ENCODE measurements at regions not wholly inside any gene's neighbourhood (a gene's known extent, or its start where the extent isn't known, plus 50 kb on each side); places are given as distances from the start of the nearest gene placed in this dataset.
"Not testable (repeated sequence)": the region's sequence is repeated elsewhere in the genome, so short reads cannot be mapped to it uniquely, and the experiment has no call there.

- DNase-seq = peak; percentile 85
Measured at GRCh38 chr9:109986521-109986991, 206.6 kb downstream of the PALM2AKAP2 start.

DNA sequence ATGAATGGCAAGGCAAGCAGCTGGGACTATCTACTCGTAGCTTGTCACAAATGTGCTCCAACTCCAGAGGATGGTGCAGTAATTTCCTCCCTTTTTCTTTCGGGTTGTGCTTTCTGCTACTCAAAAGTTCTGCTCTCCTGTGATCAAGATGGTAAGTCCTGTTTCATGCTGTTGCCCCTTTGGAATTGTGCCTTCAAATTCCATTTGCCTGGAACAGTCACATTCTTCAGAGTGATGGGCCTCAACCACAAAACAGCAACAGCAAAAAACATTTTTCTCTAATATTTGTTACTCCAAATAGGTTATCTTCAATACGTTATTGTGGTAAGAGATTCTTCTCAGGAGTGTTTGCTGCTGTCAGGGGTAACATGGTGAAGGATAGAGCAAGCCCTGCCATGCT, 209.3 kb downstream of the PALM2AKAP2 start:
- DNase-seq = no peak

GRCh38 chr9:109990541-109990940, 210.5 kb downstream of the PALM2AKAP2 start:
- DNase-seq = no peak

GRCh38 chr9:109992293-109992692, 212.3 kb downstream of the PALM2AKAP2 start:
- DNase-seq = no peak

GRCh38 chr9:109993250-109993978, 213.4 kb downstream of the PALM2AKAP2 start:
- no peak for DNase-seq

GRCh38 chr9:109994141-109994540, 213.8 kb downstream of the C9orf152 start:
- DNase-seq = no peak

DNA sequence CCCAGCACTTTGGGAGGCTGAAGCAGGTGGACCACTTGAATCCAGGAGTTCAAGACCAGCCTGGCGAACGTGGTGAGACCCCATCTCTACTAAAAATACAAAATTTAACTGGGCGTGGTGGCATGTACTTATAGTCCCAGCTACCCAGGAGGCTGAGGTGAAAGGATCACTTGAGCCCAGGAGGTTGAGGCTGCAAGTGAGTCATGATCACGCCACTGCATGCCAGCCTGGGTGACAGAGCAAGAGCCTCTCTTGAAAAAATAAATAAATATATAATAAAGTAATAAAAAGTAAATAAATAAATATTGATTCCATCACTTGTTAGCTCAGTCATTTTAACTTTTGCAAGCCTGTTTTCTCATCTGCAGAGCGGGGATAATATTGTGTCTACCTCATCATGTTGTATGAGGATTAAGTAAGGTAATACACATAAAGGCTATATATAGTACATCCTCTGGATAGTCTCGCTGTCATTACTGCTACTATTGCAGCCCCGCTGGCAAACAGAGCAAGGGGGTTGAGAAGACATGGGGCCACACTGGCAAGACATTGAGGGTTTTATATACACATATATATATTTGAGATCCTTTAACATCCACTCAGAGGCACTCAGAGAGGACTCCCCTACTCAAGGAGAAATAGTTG, 210.9 kb downstream of the C9orf152 start:
- no peak for DNase-seq

- no peak for DNase-seq
Measured at GRCh38 chr9:109997682-109998081, 210.3 kb downstream of the C9orf152 start.

GRCh38 chr9:110005521-110005920, 202.4 kb downstream of the C9orf152 start:
- DNase-seq = not testable (repeated sequence)

- DNase-seq = no peak
Measured at GRCh38 chr9:110006657-110007056, 201.3 kb downstream of the C9orf152 start.

DNA sequence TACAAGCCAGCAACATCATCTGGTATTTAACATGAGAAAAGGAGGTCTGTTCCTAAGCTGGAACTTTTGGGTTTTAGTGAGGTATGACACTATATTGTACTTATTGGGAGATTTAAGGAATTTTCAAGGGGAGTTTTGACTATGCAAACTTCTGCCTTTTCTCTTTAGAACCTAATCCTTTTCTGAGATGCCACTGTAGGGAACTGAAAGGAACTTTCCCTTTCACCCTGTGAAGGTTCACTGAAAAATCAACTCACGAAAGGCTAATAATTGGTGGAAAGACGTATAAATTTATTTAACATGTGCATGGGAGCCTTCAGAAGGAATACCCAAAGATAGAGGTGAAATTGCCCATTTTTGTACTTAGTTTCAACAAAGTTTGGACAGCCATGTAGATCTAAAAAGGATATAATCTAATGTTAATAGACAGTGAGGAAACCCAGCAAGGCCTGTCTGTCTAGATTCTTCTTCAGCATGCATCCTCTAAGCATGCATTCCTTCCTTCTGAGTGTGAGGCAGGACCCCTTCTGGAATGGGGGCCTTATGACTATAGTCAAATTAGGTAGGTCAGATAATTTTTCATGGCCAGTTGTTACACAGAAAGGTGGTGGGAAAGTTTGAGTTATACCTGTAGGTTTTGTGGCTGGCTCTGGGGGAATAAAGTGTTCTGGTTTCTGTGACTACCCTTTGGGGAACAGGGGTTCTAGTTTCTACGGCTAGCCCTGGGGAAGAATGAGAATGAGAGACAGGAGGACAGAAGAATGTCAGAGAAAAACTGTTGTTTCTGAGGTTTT, 200.3 kb downstream of the C9orf152 start:
- DNase-seq = no peak

DNA sequence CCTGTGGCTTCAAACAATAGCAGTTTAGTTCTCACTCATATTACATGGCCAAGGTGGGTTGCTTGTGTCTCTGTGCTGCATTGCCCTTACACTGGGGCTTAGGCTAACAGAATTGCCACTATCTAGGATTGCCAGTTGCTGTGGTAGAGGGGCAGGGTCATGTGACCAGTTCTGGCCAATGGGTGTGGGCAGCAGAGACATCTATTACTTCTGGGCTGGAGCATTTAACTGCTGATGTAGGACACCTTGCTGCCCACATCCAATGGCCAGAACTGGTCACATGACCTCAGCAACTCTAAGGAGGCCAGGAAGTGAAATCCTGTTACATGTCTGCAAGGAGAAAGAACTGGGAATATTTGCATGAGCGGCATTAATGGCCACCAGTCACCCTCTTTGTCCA, 199.3 kb downstream of the C9orf152 start:
- no peak for DNase-seq

GRCh38 chr9:110011628-110012320, 196.2 kb downstream of the C9orf152 start:
- DNase-seq = no peak

- no peak for DNase-seq
Measured at GRCh38 chr9:110013064-110013463, 194.9 kb downstream of the C9orf152 start.

- DNase-seq = peak; percentile 88
Measured at GRCh38 chr9:110015759-110016158, 192.2 kb downstream of the C9orf152 start.

DNA sequence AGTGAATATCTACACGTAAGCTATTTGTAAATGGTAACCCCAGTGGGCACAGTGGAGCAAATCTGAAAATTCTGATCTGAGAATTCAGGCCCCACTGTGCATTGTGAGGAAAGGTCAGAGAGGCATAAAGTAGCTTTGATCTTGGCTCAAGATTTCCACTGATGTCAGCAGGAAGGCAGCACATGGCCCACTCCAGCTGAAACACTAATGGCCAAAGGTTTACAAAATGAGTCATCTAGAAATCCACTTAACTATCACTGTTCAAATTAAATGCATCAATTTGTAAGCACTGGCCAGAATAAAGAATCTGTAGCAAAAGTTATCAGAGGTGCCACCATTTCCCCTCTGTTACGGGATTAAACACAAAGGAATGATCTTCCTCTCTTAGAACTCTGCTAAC, 191.6 kb downstream of the C9orf152 start:
- DNase-seq = peak; percentile 53

DNA sequence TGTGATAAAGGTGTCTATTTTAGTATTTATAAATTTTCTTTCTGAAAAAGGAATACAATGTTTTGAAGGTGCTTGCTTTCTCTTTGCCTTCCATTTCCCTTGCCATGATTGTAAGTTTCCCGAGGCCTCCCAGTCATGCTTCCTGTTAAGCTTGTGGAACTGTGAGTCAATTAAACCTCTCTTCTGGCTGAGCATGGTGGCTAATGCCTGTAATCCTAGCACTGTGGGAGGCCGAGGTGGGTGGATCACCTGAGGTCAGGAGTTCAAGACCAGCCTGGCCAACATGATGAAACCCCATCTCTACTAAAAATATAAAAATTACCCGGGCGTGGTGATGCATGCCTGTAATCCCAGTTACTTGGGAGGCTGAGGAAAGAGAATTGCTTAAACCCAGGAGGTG, 187.7 kb downstream of the C9orf152 start:
- DNase-seq = peak; percentile 20

DNA sequence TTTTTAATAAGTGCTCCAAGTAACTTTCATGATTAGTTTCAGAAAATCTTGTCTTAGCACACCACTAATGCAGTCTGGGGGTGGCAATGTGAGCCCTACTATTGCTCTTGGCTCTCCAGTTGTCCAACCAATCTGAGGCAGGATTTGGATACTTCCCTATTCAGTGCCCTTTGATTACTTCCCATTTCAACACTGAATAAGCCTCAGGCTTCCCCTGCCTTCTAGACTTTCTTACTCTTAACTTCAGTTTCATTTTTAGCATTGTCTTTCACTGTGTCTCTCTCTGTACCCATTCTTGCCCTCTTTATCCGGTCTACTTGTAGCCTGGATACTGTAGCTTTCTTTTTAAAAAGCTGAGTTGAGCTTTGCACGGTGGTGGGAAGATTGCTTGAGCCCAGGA, 186.1 kb downstream of the C9orf152 start:
- DNase-seq = no peak

DNA sequence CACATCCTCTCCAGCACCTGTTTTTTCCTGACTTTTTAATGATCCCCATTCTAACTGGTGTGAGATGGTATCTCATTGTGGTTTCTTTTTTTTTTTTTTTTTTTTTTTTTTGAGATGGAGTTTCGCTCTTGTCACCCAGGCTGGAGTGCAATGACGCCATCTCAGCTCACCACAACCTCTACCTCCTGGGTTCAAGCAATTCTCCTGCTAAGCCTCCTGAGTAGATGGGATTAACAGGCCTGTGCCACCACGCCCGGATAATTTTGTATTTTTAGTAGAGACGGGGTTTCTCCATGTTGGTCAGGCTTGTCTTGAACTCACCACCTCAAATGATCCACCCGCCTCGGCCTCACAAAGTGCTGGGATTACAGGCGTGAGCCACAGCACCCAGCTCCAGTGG, 184.7 kb downstream of the C9orf152 start:
- DNase-seq = not testable (repeated sequence)

DNA sequence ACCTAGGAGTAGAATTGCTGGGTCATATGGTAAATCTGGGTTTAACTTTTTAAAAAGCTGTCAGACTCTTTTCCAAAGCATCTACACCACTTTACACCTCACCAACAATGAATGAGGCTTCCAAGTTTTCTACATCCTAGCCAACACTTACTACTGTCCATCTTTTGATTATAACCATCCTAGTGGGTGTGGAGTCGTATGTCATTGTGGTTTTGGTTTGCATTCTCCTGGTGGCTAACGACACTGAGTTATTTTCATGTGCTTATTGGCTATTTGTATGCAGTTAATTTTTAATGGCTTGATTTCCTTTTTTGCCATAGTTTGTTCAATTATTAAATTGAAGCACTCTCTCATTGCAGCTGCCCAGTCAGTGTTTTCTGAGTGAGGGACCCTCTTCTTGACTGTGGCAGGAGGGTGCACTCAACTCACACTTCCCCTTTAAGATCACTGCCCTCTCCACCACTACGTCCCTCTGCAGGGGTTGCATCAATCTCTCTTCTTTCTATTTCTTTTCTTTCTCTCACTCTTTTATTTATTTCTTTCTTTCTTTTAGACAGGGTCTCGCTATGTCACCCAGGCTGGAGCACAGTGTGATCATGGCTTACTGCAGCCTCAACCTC, 182.3 kb downstream of the C9orf152 start:
- no peak for DNase-seq

DNA sequence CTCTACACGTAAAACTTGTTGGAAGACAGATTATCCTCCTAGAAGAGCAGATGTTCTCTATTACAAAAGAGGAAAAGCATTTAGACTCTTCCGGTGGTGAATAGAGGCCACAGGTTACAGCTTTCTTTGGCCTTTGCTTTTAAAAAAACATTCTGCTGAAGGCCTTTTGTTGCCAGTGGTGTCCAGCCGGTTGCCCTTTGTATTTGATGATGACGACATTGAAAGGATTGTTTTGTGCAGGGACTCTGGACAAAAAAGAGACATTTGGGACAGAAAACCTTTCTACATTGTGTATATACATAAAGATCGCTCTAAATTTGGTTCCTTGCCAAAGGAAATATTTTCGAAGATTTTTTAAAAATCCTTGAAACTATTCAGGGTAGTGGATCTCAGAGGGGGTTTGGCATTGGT, 180.3 kb downstream of the C9orf152 start:
- DNase-seq = no peak

DNA sequence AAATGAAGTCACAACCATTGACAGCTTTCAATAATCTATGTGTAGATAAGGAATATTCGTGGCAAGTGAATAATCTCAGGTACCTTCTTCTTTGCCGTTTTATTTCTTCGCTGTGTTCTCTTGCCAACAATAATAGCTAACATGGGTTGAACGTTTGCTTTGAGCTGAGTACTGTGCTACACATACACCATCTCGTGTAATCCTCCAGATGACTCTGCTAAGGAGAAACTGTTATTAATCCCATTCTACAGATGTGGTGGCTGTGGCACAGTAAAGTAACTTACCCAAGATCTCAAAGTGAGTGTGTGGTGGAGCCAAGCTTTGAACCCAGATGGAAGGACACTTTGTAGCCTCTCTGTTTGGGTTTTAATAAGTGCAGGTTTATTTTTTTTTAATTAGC, 179.7 kb downstream of the C9orf152 start:
- no peak for DNase-seq

- no peak for DNase-seq
Measured at GRCh38 chr9:110028676-110029075, 179.3 kb downstream of the C9orf152 start.

All from NCI-H226 (cell line).